CD4-positive, alpha-beta T cell treated with Interleukin-17A for 4 hours (primary cell): ENCODE measurements at regions not wholly inside any gene's neighbourhood (a gene's known extent, or its start where the extent isn't known, plus 50 kb on each side); places are given as distances from the start of the nearest gene placed in this dataset.

Experiments used
- DNase-seq: peaks from one replicate; pipeline ENCODE4 v3.0.0-alpha.2; 2020; ENCODE audit warnings: mixed read lengths

GRCh38 chr2:134148843-134149472 is 104.9 kb upstream of the MGAT5 start:
- no peak for DNase-seq

- DNase-seq = no peak
Observed at GRCh38 chr2:134149904-134150303, 104.0 kb upstream of the MGAT5 start.

GRCh38 chr2:134150760-134151159 is 103.1 kb upstream of the MGAT5 start:
- no peak for DNase-seq

GRCh38 chr2:134152045-134153010 is 101.5 kb upstream of the MGAT5 start:
- no peak for DNase-seq

- no peak for DNase-seq
Observed at GRCh38 chr2:134153294-134153880, 100.5 kb upstream of the MGAT5 start.

GRCh38 chr2:134154246-134154645 is 99.6 kb upstream of the MGAT5 start:
- DNase-seq = no peak

- no peak for DNase-seq
Observed at GRCh38 chr2:134155134-134155533, 98.7 kb upstream of the MGAT5 start.

GRCh38 chr2:134158295-134158694 is 95.6 kb upstream of the MGAT5 start:
- DNase-seq = no peak

GRCh38 chr2:134161170-134161547 is 92.7 kb upstream of the MGAT5 start:
- no peak for DNase-seq

- DNase-seq = no peak
Observed at GRCh38 chr2:134163336-134163735, 90.5 kb upstream of the MGAT5 start.

- no peak for DNase-seq
Observed at GRCh38 chr2:134164306-134164705, 89.6 kb upstream of the MGAT5 start.

GRCh38 chr2:134167015-134167414 is 86.9 kb upstream of the MGAT5 start:
- no peak for DNase-seq

- peak; percentile 32 for DNase-seq
Observed at GRCh38 chr2:134169788-134170187, 84.1 kb upstream of the MGAT5 start.

- DNase-seq = no peak
Observed at GRCh38 chr2:134170294-134170693, 83.6 kb upstream of the MGAT5 start.

- no peak for DNase-seq
Observed at GRCh38 chr2:134170700-134171099, 83.2 kb upstream of the MGAT5 start.

GRCh38 chr2:134173338-134174016 is 80.4 kb upstream of the MGAT5 start:
- no peak for DNase-seq

- DNase-seq = no peak
Observed at GRCh38 chr2:134174711-134175110, 79.2 kb upstream of the MGAT5 start.

- DNase-seq = no peak
Observed at GRCh38 chr2:134175834-134176233, 78.0 kb upstream of the MGAT5 start.

GRCh38 chr2:134177351-134177931 is 76.4 kb upstream of the MGAT5 start:
- no peak for DNase-seq

- peak; percentile 15 for DNase-seq
Observed at GRCh38 chr2:134178138-134178877, 75.6 kb upstream of the MGAT5 start.

- DNase-seq = peak; percentile 69
Observed at GRCh38 chr2:134181219-134181618, 72.7 kb upstream of the MGAT5 start.

GRCh38 chr2:134183679-134184078 is 70.2 kb upstream of the MGAT5 start:
- peak; percentile 16 for DNase-seq
